Thoracic aorta (tissue), 2 donors: ENCODE measurements at regions not wholly inside any gene's neighbourhood (a gene's known extent, or its start where the extent isn't known, plus 50 kb on each side); places are given as distances from the start of the nearest gene placed in this dataset.
A peak's percentile ranks its signal among the peaks of the same experiment; 100 is the strongest.

Experiments used
- ATAC-seq: fragments of 150-250 bp; one replicate; pipeline ENCODE4 v1.8.0; 2017; ENCODE audit warnings: low read depth; ENCODE audit not compliant: insufficient number of reproducible peaks, low FRiP score
- DNase-seq: peaks from one replicate; pipeline ENCODE4 v3.0.0-alpha.2; 2020; ENCODE audit warnings: low spot score
- H3K27ac ChIP-seq, 2 donors: fragments of 200-600 bp; sonication (generic); 1 replicate in 1 of 2; 2 replicates in 1 of 2; pipeline ENCODE4 v1.5.1; 2016; ENCODE audit warnings: mild to moderate bottlenecking in 2 of 2, moderate library complexity in 2 of 2
- H3K27me3 ChIP-seq: fragments of 200-600 bp; sonication (generic); replicated peaks from 2 replicates; pipeline ENCODE4 v1.6.0; 2016; ENCODE audit warnings: mild to moderate bottlenecking; ENCODE audit not compliant: insufficient read depth
- H3K36me3 ChIP-seq: fragments of 200-600 bp; sonication (generic); one replicate; pipeline ENCODE4 v1.5.1; 2016
- H3K4me1 ChIP-seq, 2 donors: fragments of 200-600 bp; sonication (generic); 1 replicate in 1 of 2; 2 replicates in 1 of 2; pipeline versions ENCODE4 v1.5.1 to v1.6.0; 2016; ENCODE audit warnings: low read depth in 2 of 2, mild to moderate bottlenecking in 1 of 2; ENCODE audit not compliant: control insufficient read depth in 1 of 2
- H3K4me3 ChIP-seq: fragments of 200-600 bp; sonication (generic); 2 replicates; pipeline ENCODE4 v1.5.1; 2016; ENCODE audit warnings: mild to moderate bottlenecking
- H3K9me3 ChIP-seq: fragments of 200-600 bp; sonication (generic); 2 replicates; pipeline ENCODE4 v1.5.1; 2016
- CTCF ChIP-seq: fragments of 200-600 bp; sonication (generic); IDR thresholded peaks from one replicate; pipeline ENCODE4 v1.5.1; 2019; ENCODE audit warnings: antibody characterized with exemption

GRCh38 chr6:134447883-134448387 is 130.0 kb upstream of the SGK1 start:
- no peak for DNase-seq
- Histone ChIP-seq H3K4me3 (no peak overlapping the region), H3K9me3 (no peaks in the 10 kb centered on the region), H3K36me3 (no peaks in the 10 kb centered on the region), H3K27me3 (no peaks in the 10 kb centered on the region), H3K27ac (no peak overlapping the region), H3K4me1 (peaks cover 0 to 4% of the 10 kb centered on the region in 2 donors)
- ATAC-seq, result no peak
- TF ChIP-seq CTCF, result no peak

DNA sequence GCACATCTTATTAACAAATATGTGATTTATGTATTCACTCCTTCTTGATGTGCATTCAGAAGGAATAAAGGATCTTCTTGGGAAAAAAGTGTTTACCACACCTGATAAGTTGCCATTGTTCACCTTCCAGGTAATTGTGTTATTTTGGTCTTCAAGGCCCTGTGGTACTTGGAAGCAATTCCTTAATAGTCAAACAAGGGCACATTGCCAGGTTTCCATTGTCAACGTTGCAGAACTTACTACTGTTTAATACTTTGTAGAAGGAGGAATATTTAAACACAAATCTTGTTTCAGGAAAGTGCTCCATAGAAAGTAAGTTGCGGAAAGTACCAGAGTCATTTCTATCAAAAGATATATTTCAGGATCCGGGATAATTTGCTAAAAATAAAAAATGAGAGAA is 129.5 kb upstream of the SGK1 start:
- DNase-seq, result no peak
- Histone ChIP-seq H3K4me3 (no peak overlapping the region), H3K4me1 (peaks cover 0 to 4% of the 10 kb centered on the region in 2 donors), H3K36me3 (no peaks in the 10 kb centered on the region), H3K9me3 (no peaks in the 10 kb centered on the region), H3K27ac (peak overlapping the region in 1 of 2 donors; percentile 27), H3K27me3 (no peaks in the 10 kb centered on the region)
- no peak for ATAC-seq
- no peak for TF ChIP-seq CTCF

GRCh38 chr6:134446896-134447295 is 129.0 kb upstream of the SGK1 start:
- DNase-seq, result no peak
- Histone ChIP-seq H3K27ac (no peak overlapping the region), H3K4me3 (no peak overlapping the region), H3K9me3 (no peaks in the 10 kb centered on the region), H3K4me1 (peaks cover 0 to 4% of the 10 kb centered on the region in 2 donors), H3K27me3 (no peaks in the 10 kb centered on the region), H3K36me3 (no peaks in the 10 kb centered on the region)
- no peak for ATAC-seq
- TF ChIP-seq CTCF, result no peak

DNA sequence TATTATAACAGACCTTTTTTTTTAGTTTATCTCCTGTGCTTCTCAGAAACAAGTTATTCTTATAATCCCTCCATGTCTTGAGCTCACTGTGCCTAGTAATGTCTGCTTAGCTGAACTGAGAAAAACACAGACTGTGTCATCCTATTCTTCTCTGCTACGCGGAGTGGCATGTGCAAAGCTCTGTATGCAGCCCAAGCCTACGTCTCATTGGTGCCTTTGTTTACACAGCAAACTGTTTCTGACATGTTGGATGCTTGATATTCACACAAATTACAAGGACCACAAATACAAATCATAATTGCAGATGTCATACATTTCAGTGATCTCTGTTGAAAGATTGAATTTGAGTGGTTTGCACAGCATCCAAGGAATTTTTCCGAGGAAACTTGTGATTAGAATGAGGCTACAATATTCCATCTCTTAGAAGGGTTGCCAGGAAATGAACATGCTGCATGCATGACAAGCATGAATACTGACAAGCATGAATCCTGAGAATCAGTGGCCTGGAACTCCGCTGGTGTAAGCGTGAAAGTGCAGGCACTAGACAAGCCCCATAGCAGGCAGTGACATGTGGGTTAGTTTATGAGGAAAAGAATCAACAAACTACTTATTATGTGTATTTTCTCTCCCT is 128.4 kb upstream of the SGK1 start:
- no peak overlapping the region for H3K27ac ChIP-seq
- no peak for ATAC-seq
- no peak for TF ChIP-seq CTCF

GRCh38 chr6:134443009-134443408 is 125.1 kb upstream of the SGK1 start:
- no peak for TF ChIP-seq CTCF
- Histone ChIP-seq H3K4me1 (peaks cover 0 to 4% of the 10 kb centered on the region in 2 donors), H3K27ac (no peak overlapping the region), H3K9me3 (no peaks in the 10 kb centered on the region), H3K4me3 (no peak overlapping the region), H3K36me3 (no peaks in the 10 kb centered on the region), H3K27me3 (no peaks in the 10 kb centered on the region)
- no peak for DNase-seq
- no peak for ATAC-seq

More for the DNA sequence above, 128.4 kb upstream of the SGK1 start:
- Histone ChIP-seq H3K4me3 (no peak overlapping the region), H3K9me3 (no peaks in the 10 kb centered on the region), H3K4me1 (peaks cover 0 to 4% of the 10 kb centered on the region in 2 donors), H3K27me3 (no peaks in the 10 kb centered on the region), H3K36me3 (no peaks in the 10 kb centered on the region)
- DNase-seq, result no peak
